Common myeloid progenitor, CD34-positive (primary cell): ENCODE measurements at regions not wholly inside any gene's neighbourhood (a gene's known extent, or its start where the extent isn't known, plus 50 kb on each side); places are given as distances from the start of the nearest gene placed in this dataset.

Experiments used
- CTCF ChIA-PET: fragments of 350-600 bp; sonication (Branson Sonifier 250); formaldehyde crosslinking; loops from one replicate; lab custom pipeline; 2021; ENCODE audit warnings: antibody characterized with exemption; lab: Charles Lee
- POLR2A ChIA-PET: fragments of 350-600 bp; sonication (Branson Sonifier 250); formaldehyde crosslinking; loops from one replicate; lab custom pipeline; 2021; ENCODE audit warnings: antibody characterized with exemption; lab: Charles Lee
- DNase-seq, 3 donors: peaks; one replicate each; pipeline versions ENCODE4 v3.0.0 to v3.0.0-alpha.2; 2013
- H3K27ac ChIP-seq, 2 experiments: 1 replicate in 1 of 2; 2 replicates in 1 of 2; pipeline ENCODE4 v1.7.0; 2013; ENCODE audit warnings: inconsistent platforms in 2 of 2, low read length in 2 of 2, mild to moderate bottlenecking in 2 of 2, low read depth in 1 of 2, moderate library complexity in 1 of 2; ENCODE audit not compliant: severe bottlenecking in 2 of 2, insufficient read depth in 1 of 2, poor library complexity in 1 of 2
- H3K27me3 ChIP-seq, 5 experiments: replicated peaks in 2 of 5; 1 replicate in 3 of 5; 2 replicates in 2 of 5; pipeline versions ENCODE4 v1.6.1 to v1.7.0; 2013; ENCODE audit warnings: low read length in 4 of 5, mild to moderate bottlenecking in 2 of 5, moderate library complexity in 2 of 5, inconsistent platforms in 1 of 5; ENCODE audit not compliant: insufficient read depth in 5 of 5, control insufficient read depth in 4 of 5
- H3K36me3 ChIP-seq, 4 experiments: 1 replicate in 2 of 4; 2 replicates in 2 of 4; pipeline versions ENCODE4 v1.6.1 to v1.7.0; 2013; ENCODE audit warnings: low read length in 3 of 4, control low read depth in 1 of 4, mild to moderate bottlenecking in 1 of 4; ENCODE audit not compliant: control insufficient read depth in 4 of 4, insufficient read depth in 4 of 4
- H3K4me1 ChIP-seq, 4 experiments: 1 replicate in 3 of 4; 2 replicates in 1 of 4; pipeline versions ENCODE4 v1.6.1 to v1.7.1; 2013; ENCODE audit warnings: low read length in 3 of 4, mild to moderate bottlenecking in 3 of 4, control low read depth in 1 of 4, inconsistent platforms in 1 of 4, moderate library complexity in 1 of 4; ENCODE audit not compliant: control insufficient read depth in 4 of 4, insufficient read depth in 4 of 4; ENCODE audit errors: control extremely low read depth in 1 of 4
- H3K4me3 ChIP-seq, 7 experiments: 1 replicate in 4 of 7; 2 replicates in 3 of 7; pipeline versions ENCODE4 v1.5.1 to v1.7.0; 2013; ENCODE audit warnings: mild to moderate bottlenecking in 7 of 7, low read length in 6 of 7, moderate library complexity in 6 of 7, inconsistent platforms in 2 of 7, low read depth in 2 of 7, control low read depth in 1 of 7; ENCODE audit not compliant: insufficient read depth in 4 of 7, control insufficient read depth in 1 of 7; ENCODE audit errors: extremely low read depth in 1 of 7
- H3K9me3 ChIP-seq, 5 experiments: 1 replicate in 4 of 5; 2 replicates in 1 of 5; pipeline versions ENCODE4 v1.6.1 to v1.7.1; 2013; ENCODE audit warnings: low read length in 4 of 5, mild to moderate bottlenecking in 2 of 5, inconsistent platforms in 1 of 5, low read depth in 1 of 5, moderate library complexity in 1 of 5; ENCODE audit not compliant: control insufficient read depth in 4 of 5, insufficient read depth in 2 of 5; ENCODE audit errors: control extremely low read depth in 1 of 5
- WGBS: methylation state at CpG from one replicate; pipeline ENCODE4 v1.1.5; 2013; ENCODE audit not compliant: insufficient coverage; 5-methylcytosine and 5-hydroxymethylcytosine counted together

DNA sequence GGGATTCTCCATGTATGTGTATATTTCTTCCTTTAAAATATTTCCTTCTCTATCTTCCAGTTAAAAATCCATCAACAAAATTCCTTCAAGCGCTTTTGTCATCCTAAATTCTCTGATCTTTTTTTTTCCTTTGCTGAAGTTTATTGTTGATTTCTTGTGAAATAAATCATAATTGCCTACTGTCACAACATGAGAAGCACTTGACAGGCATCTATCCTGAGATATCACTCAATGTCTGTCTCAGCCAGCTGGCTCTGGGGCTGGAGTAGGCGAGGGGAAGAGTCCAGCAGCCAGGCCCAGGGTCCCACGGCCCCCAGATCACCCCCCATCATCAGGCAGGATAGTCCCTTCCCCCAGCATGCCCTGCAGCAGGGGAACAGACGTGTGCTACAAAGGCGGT lies 109.0 kb upstream of the TLE3 start:
- DNase-seq: no peak
- Histone ChIP-seq H3K36me3 (no peaks in the 10 kb centered on the region), H3K27me3 (no peaks in the 10 kb centered on the region), H3K27ac (no peak overlapping the region), H3K4me1 (peaks cover 0 to 6% (median 3%) of the 10 kb centered on the region in 4 experiments), H3K9me3 (no peaks in the 10 kb centered on the region), H3K4me3 (no peak overlapping the region)
- ChIA-PET POLR2A (no interaction called here), CTCF (interaction anchor here (1.1 to 1.2 kb wide), 2 partner anchors 61 to 66 kb away, joined by 3 read pairs; no protein-coding TSS in a partner anchor)
- WGBS: 100% methylated on average over 1 of the region's 5 CpGs

- Histone ChIP-seq H3K27me3 (no peaks in the 10 kb centered on the region), H3K4me3 (no peak overlapping the region), H3K4me1 (peaks cover 0 to 24% (median 9%) of the 10 kb centered on the region in 4 experiments), H3K27ac (no peak overlapping the region), H3K36me3 (no peaks in the 10 kb centered on the region), H3K9me3 (no peaks in the 10 kb centered on the region)
- WGBS: no CpG with 5 or more reads among the region's 1 CpG
- CTCF ChIA-PET: interaction anchor here (1.4 kb wide), 1 partner anchor 34 kb away, joined by 3 read pairs; no protein-coding TSS in a partner anchor
- POLR2A ChIA-PET: no interaction called here
- DNase-seq: peak in 2 of 3 donors; percentile 35 to 45
These were observed 106.9 kb upstream of the TLE3 start for GRCh38 chr15:70204652-70205051.

GRCh38 chr15:70203981-70204560 lies 106.4 kb upstream of the TLE3 start:
- DNase-seq: no peak
- Histone ChIP-seq H3K36me3 (no peaks in the 10 kb centered on the region), H3K4me3 (no peak overlapping the region), H3K27me3 (no peaks in the 10 kb centered on the region), H3K9me3 (no peaks in the 10 kb centered on the region), H3K27ac (no peak overlapping the region), H3K4me1 (peaks cover 0 to 29% (median 9%) of the 10 kb centered on the region in 4 experiments)
- ChIA-PET CTCF (no interaction called here), POLR2A (no interaction called here)
- 96% methylated on average over 6 of the region's 8 CpGs for WGBS

GRCh38 chr15:70202756-70203155 lies 105.0 kb upstream of the TLE3 start:
- no peaks in the 10 kb centered on the region for H3K36me3 ChIP-seq
- H3K9me3 ChIP-seq: no peaks in the 10 kb centered on the region
- no peaks in the 10 kb centered on the region for H3K27me3 ChIP-seq
- no peak for DNase-seq
- H3K4me1 ChIP-seq: peaks cover 0 to 31% (median 9%) of the 10 kb centered on the region in 4 experiments
- no peak overlapping the region for H3K27ac ChIP-seq
- WGBS: 58% methylated on average over 2 of the region's 2 CpGs
- ChIA-PET CTCF (no interaction called here), POLR2A (interaction anchor here (0.6 kb wide), 1 partner anchor 21 kb away, joined by 3 read pairs; no protein-coding TSS in a partner anchor)
- H3K4me3 ChIP-seq: no peak overlapping the region

- no peaks in the 10 kb centered on the region for H3K36me3 ChIP-seq
- H3K9me3 ChIP-seq: no peaks in the 10 kb centered on the region
- no peak overlapping the region for H3K27ac ChIP-seq
- ChIA-PET POLR2A (interaction anchor here (0.6 kb wide), 1 partner anchor 72 kb away, joined by 3 read pairs; no protein-coding TSS in a partner anchor), CTCF (interaction anchor here (0.6 to 2.3 kb wide), 3 partner anchors 20 to 287 kb away, joined by 3 to 8 read pairs (median 3); no protein-coding TSS in a partner anchor)
- no peaks in the 10 kb centered on the region for H3K27me3 ChIP-seq
- peaks cover 0 to 31% (median 9%) of the 10 kb centered on the region in 4 experiments for H3K4me1 ChIP-seq
- WGBS: 100% methylated on average over 1 of the region's 6 CpGs
- H3K4me3 ChIP-seq: no peak overlapping the region
- no peak for DNase-seq
These were observed 103.7 kb upstream of the TLE3 start for GRCh38 chr15:70201425-70201775.

DNA sequence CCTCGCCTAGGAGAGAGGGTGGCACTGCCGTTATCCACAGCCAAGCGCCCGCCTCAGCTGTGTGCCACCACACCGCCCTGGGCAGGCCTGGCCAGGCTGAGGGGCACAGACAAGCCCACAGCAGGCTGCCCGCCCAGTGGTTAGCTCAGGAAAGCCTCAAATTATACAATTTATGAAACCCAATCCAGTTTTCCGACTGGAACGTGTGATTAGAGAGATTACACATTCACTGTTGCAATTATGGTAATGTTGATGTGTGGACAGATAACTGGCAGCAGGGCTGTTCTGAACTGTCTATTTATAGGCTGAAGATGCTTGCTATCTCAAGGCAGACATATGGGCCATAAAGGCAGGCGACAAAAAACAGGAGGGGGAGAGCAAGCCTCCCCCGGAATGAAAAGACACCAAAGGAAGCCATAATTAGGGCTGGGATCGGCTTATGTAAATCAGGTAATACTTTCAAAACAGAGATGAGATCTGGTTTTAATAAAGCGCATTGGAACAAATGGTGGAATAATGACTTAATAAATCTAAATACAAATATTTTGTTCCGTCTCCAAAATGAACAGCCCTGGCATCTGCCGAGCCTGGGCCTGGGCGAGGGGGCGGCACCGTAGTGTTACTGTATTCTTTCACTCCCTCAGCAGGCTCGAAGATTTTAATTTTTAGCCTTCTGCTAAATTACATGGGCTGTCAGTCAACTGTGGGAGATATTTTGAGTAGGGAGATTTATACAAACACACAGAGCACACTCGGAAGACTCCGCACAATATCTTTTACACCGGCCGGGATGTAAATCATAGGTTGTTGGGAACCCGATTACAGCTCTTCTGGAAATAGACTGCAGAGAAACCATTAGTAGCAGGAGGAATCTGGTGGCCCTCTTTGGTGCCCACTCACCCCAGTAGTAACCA lies 103.1 kb upstream of the TLE3 start:
- Histone ChIP-seq H3K4me3 (peak overlapping the region in 2 of 7 experiments; percentile 14 to 56), H3K9me3 (no peaks in the 10 kb centered on the region), H3K27ac (no peak overlapping the region), H3K36me3 (no peaks in the 10 kb centered on the region), H3K4me1 (peaks cover 0 to 31% (median 9%) of the 10 kb centered on the region in 4 experiments), H3K27me3 (no peaks in the 10 kb centered on the region)
- WGBS: 39% methylated on average over 12 of the region's 23 CpGs
- ChIA-PET POLR2A (interaction anchor here (0.6 to 1.0 kb wide), 2 partner anchors 60 to 72 kb away, joined by 3 read pairs; no protein-coding TSS in a partner anchor), CTCF (interaction anchor here (0.9 to 2.3 kb wide), 4 partner anchors 20 to 693 kb away, joined by 3 to 8 read pairs (median 3); no protein-coding TSS in a partner anchor)
- DNase-seq: peak; percentile 27 to 73 (median 59)
